Retina (tissue), 1 donor: ENCODE measurements at regions not wholly inside any gene's neighbourhood (a gene's known extent, or its start where the extent isn't known, plus 50 kb on each side); places are given as distances from the start of the nearest gene placed in this dataset.

ENCODE experiments used
- DNase-seq: peaks from one replicate; pipeline ENCODE4 v3.0.0-alpha.2; 2016

DNA sequence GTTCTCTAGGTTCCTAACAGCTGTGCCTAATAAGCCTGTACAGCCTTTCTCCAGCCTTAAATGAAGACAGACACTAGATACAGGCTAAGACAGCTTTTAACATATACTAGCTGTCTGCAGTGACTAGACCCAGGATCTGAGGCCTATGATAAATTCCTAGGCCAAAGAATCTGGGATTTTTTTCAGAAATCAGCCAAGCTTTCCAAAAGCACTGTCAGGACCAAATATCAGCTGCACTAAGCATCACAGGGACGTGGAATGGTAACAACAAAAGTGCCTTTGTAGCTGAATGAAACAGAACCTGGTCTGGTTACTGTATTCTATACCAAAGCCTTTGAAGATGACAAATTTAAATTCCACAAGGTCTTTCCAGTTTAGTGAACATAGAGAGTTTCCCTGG lies 77.9 kb upstream of the DOCK9 start:
- DNase-seq = no peak

DNA sequence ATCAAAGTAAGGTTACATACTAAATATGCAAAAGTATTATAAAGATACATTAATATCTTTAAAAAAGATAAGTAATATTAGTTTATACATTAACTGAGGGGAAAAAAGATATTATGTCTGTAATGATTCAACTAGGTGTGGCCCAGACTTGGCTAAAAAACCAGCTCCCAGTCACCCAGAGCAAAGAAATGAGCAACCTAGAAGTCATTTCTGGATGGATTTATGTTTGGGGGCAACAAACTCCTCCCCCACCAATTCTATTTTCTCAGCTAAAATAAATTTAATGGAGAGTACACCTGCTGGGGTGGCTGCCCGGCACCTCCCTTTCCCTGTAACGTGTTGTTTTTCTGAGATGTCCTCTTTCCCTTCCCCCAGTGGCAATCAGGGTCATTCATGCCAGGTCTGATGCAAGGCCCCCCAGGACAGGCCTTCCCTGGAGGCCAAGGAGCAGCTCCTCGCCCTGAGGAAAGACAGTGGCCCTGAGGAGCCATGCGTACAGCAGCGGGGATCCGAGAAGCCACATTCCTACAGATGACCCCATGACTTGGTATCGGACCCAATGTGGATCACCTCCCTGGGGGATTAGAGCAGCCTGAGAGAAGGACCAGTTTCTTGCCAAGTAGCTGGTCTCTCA lies 78.6 kb upstream of the DOCK9 start:
- DNase-seq = no peak

DNA sequence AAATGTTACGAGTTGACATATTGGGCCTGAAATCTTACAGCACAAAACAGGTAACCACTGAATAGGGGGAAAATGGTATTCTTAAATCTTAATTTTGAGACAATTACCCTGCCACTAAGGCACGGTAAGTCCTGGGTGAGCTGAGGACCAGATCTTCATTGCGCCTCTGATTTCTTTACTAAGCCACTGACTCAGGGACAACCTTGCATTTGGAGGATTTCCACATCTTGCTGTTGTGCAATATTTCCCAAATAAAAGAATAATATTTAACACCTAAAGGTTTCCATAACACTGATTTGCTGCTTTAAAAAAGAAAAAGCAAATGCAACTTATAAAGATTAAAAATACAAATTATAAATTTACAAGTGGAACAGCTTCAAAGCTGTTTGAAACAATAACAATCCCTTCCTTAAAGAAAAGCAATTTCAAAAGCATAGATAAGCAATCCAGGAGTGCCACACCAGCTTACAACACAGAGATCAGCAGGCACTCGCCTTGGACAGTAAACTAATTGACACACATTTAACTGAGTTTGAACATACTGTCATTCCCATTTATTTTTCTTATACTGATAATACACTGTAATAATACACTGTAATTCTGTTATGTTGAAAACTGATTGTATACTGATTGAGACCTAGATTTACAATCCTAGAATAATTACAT lies 79.6 kb upstream of the DOCK9 start:
- no peak for DNase-seq

DNA sequence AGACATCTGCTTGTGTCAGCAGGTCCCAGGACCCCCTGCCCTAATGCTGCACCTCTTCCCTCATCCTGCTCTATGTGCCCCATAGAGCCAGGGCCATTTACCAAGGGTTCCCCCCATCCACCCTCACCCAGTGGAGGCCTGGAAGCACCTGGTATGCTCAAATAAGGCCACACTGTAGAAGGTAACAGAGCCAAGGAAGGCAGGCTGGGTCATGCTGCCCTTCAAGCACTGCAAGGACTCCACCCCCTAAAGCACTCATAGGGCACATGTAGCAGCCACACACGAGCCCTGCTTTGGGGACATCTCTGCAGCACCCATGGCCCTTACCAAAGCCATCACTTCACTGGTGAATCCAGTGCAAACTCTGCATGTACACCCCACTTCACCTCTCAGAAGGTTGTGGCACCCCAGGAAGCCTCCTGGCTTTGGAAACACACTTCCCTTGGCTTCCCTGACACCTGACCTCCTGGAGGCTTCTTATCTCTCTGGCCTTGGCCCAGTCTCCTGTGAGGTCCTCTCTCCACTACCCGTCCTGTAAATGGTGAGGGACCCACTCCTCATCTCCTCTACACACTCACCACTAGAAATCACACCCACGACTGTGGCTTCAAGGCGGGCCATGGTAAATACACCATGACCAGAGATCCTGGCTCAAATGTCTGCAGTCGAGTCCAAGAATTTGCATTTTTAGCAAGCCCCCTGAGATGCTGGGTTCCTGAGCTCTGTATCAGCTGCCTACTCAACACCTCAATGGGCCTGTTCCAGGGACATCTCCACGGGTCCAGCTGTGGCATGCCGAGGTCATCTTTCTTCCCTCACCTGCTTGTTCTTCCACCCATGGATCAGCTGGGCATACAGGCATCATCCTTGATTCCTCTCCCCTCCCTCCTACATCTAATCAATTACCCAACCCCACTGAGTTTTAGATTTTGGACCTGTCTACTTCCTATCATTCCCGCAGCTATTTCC lies 80.9 kb upstream of the DOCK9 start:
- no peak for DNase-seq

DNA sequence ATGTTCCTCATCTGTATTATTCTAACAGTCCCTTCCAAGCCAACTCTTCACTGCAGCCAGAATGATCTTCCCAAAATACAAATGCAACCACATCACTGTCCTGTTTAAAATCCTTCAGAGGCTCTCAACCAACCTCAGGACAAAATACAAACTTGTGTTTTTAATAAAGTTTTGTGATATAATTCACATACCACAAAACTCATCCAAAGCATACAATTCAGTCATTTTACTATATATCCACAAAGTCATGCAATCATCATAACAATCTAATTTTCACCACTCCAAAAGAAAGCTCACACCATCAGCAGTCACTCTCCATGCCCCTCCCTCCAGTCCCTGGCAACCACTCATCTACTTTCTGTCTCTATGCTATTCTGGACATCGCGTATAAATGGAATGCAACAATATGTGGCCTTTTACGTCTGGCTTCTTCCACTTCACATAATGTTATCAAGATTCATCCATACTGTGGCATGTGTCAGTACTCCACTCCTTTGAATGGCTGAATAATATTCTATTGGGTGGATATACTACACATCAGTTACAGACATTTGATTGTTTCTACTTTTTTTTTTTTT lies 81.7 kb upstream of the DOCK9 start:
- DNase-seq = no peak

DNA sequence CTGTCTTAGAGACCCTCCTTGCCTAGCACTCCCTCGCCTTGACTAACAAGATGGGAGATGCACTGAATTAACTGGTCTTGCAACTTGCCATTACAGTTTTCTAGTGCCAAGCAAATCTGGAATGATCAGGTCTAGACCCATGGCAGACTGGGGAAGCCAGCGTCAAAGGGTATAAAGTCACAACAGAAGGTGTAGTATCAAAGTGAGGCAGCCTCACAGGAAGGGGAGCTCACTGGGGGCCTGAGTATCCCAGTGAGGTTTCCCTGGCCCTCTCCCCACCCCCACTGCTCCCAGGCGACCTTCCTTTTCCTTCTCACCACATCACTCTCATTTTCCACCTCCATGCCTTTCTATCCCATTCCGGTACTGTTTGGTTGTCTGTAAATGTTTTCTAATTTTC lies 83.5 kb upstream of the DOCK9 start:
- DNase-seq = no peak

DNA sequence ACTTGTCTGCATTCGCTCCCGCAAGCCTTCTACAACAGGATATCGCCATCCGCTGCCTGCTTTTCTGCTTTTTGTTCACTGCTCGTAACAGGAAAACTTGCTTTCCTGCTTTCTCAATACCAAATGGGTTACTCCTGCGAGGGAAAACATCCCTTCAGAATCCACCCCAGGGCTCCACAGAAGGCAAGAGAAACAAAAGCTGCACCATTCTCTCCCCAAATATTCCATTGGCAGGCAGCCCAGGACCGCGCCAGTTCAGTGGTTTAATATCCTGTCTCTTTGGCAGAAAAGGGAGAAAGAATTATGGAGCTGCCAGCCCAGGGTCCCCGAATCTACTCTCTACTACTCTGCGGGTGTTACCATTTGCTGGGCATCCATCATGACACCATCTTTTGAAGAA lies 84.7 kb upstream of the DOCK9 start:
- DNase-seq = no peak

DNA sequence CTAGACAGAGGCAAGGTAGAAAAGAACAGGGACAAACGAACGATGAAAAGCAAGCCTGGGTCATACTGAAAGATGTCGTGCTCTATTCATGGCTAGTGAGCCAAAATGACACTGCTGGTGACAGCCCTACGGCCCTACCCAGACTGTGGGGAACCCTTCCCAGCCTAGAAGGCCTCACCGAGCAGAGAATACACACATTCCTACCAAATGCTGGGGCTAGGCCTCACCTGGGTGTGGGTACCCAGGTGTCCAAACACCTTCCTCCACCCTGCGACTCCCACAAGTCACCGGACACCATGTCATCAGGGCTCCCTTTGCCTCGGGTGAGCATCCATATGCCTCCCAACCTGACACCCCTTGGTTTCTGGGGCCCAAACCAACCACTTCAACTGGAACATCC lies 85.3 kb upstream of the DOCK9 start:
- DNase-seq = no peak

DNA sequence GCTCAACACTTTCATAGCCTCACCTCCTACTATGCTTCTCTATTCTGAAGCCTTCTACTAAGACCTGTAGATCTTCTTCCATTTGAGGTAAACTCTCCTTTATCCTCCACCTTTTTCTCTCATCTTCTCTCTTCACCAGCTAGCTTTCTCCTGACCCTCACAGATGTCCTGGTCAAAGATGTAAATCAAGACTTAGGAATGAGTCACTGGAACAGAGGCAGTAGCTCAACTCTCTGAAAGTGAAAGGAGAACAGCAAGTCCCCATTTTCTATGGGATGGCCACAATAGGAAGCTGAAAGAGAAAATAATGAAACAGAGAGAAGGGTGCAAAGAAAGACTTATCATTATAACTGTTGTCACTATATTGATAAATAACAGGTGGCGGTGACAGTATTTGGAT lies 86.1 kb upstream of the DOCK9 start:
- no peak for DNase-seq

DNA sequence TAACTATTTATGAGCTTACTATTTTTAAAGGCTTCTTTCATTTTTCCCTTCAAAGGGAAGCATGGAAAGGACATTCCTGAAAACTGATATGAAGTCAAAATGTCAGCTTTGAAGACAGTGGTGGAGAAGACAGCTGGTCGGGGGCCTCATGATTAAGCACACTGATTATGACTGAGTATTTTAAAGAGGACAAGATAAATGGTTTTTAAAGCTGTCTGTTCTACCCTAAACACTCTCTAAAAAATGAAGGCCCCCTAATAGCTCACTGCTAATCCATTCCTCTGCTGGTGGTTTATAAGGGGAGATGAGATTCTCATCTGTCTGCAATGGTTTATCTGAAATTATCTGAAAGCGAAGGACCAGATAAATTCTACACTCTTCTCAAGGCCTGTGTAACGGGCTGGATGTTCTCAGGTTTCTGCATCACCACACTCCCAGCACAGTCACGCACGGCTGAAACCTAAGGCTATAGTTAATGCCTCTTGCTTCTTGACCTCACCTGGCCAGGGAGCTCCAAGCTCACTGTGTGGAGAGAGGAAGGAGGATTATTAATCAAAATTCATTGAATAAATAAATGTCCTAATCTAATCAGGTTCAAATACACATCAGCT lies 86.9 kb upstream of the DOCK9 start:
- no peak for DNase-seq

DNA sequence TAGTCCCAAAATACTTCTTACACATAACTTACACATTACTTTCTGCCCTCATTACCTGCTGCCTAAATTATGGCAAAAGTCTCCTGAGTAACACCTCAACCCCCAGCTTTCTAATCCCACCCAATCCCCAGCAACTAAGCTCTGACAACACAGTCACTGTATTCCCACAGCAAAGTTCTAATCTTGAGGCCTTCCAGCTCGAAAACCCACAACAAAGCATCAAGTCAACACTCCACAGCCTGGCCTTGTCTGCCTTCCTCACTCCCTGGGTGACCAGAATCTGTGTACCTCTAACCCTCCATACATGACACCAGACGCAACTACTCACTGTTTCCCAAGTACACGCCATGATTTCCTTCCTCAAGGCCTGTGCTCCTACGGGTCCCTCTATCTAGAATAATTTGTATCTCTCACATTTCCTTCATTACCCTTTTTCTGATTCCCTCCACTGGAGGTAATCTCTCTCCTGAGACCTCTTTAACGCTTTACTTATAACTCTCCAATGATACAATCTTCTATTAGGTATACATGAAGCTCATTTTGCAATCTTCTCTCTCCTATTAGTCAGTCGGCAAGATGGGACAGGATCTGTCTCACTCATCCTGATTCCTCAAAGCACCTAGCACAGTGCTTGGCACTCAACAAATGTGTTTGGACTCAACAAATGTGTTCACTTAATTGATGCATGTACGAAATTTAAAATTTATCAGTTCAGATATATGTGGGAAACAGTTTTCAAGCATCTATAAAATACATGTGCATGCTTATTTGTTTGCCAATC lies 87.6 kb upstream of the DOCK9 start:
- DNase-seq = no peak

DNA sequence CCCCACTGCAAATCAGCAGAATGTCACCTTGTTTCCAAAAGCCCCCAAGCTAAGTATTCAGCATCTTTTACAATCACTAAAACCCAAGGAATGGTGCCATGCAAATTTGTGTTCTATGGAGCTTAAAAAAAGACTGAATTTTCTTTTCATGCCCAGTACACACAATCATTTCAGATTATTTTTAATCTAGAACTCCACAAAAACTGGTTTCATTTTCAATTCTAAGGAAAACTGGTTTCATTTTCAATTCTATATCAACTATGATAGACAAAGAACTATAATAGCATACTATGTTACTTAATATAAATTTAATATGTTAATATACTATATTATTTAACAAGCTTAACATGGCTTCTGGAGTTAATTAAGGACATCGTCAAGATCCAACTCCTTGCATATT lies 88.4 kb upstream of the DOCK9 start:
- no peak for DNase-seq

DNA sequence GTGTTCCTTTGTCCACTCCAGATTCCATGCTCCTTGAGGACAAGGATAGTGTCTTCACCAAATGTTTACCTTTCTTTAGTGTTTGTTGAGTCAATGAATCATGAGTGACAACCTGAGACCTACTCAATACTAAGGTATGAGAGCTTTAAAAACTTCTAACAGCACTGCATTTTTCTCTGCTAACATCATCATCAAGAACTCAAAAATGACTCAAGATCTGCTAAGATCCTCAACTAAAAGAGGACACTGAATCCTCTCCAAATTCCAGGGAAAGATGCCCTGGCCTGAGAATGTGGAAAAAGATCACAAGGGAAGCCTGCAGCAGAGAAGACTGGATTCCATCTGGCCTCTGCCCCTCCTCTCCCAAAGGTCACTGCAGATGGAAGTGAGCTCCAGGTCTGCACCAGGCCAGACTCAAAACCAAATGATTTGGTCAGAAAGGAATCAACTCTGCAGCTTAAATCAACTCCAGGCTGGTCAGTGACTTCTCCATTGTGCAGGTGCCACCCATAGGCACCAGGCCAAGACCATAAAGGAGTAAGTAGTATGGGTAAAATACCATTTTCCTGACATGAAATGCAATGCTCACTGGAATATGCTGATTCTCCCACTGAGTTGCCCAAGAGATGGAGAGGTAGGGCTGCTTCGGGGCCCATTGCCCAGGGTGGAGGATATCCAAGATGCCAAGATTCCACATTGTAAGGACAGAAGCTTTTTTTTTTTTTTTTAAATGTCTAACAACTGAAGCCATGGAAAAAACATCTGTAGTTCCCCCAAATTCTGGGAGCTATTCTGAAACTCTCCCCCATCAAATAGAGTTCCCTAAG lies 89.5 kb upstream of the DOCK9 start:
- DNase-seq = no peak

DNA sequence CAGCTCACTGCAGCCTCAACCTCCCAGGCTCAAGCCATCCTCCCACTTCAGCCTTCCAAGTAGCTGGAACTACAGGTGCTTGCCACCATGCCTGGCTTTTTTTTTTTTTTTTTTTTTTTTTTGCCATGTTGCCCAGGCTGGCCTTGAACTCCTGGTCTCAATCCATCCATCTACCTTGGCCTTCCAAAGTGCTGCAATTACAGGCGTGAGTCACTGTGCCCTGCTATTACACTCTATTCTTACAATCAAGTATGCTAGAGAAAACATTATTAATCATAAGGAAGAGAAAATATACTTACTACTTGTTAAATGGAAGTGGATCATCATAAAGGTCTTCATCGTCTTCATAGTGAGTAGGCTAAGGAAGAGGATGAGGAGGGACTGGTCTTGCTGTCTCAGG lies 93.3 kb upstream of the DOCK9 start:
- no peak for DNase-seq

DNA sequence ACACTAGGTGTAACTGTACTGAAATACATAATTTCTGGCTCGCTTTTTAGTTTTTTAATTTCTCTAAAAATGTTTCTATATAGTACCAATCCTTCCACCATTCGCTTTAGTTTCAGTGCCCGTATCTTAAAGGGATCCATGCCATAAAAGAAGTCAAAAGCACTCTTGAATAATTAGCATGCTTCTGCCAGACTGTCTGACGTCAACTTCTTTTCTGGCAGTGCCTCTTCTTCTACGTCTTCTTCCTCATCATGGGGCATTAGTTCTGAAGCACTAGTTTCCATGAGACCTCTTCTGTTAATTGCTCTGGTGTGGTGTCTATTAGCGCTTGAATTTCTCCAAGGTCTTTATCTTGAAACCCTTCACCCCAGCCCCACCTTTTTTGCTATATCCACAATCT lies 93.8 kb upstream of the DOCK9 start:
- no peak for DNase-seq

DNA sequence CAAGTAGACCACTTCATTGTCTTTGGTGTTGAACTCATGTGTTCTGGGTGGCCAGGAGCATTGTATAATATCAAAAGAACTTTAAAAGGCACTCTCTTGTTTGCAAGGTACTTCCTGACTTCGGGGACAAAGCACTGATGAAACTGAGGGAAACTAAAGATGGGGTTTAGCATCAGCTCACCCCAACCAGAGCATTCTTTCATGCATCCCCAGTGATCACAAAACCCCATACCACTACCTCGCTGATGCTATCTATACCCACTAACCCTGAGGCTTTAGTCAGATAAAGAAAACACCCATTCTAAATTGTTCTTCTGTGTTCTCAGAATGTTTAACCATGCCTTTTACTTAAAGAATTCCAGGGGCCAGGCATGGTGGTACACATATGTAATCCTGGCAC lies 94.5 kb upstream of the DOCK9 start:
- no peak for DNase-seq

DNA sequence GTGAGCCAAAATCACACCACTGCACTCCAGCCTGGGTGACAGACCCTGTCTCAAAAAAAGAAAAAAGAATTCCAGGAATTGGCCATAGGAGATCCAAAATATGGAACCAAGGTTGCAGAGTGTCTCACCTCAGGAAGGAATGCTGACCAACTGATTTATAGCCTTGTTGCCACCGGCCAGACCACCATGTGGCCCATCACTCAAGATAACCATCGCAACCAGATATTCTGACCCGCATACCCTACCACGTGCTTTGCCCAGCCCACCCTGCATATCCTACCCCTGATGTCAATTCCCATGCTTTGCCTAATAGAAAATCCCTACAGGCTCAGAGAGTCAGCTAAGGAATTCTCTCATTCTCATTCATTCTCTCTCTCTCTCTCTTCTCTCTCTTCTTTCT lies 95.1 kb upstream of the DOCK9 start:
- DNase-seq = no peak

DNA sequence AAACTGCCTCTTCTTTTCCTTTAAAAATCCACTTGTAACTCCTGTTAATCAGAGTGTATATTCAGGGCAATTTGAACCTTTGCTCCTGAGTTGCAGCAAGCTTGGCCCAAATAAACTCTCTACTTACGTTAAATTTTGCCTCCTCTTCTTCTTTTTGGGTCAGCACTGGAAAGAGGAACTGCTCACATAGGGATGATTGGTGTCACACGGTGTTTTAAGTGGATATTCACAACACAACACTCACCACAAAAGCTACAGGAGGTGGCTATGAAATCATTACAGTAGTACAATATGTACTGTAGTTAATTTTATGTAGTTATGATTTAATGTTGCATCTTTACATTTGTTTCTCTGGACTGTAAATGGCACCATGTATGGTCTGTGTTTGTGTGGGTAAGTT lies 96.8 kb upstream of the DOCK9 start:
- DNase-seq = no peak

DNA sequence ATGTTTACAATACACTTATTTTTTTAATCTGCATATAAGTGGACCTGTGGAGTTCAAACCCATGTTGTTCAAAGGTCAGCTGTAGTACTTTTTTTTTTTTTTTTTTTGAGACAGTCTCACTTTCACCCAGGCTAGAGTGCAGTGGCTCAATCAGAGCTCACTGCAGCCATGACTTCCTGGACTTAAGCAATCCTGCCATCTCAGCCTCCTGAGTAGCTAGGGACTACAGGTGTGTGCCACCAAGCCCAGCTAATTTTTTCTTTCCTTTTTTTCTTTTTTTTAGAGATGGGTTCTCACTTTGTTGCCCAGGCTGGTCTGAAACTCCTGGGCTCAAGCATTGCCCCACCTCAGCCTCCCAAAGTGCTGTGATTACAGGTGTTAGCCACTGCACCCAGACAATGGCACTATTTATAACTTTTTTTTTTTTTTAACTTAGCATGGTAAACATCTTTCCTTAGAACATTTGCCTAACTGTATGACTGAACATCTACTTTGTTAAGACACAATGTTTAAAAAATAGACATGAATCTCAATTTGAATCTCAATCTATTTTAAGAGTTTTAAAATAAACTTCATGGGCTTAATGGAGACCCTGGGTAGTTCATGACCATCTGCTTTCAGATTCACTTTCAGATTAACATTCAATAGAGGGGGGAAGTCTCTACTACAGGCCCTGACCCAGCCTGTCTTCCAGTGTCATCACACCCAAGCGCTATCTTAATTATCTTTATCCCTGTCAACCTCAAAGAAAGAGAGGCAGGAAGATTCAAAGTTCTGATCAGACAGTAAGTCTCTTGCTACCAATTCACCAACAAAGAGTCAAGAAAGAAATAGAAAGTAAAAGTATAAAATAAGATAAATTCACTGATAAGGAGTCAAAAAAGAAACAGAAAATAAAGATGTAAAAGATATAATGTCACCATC lies 97.7 kb upstream of the DOCK9 start:
- DNase-seq = no peak
